T-helper 2 cell treated with Interferon-gamma antibody and Interleukin-4, amounts not matched to agents 100 ng/mL and 5 ng/mL, for 36 hours (primary cell): ENCODE measurements at regions not wholly inside any gene's neighbourhood (a gene's known extent, or its start where the extent isn't known, plus 50 kb on each side); places are given as distances from the start of the nearest gene placed in this dataset.

ENCODE experiments used
- intact Hi-C: fragments of 100-400 bp; cut with micrococcal nuclease; formaldehyde crosslinking; loops from one replicate; pipeline ENCODE4 v1.15.1; 2023

GRCh38 chr1:101366513-101367215 is 129.8 kb downstream of the S1PR1 start:
- intact Hi-C loops: no loop called here

DNA sequence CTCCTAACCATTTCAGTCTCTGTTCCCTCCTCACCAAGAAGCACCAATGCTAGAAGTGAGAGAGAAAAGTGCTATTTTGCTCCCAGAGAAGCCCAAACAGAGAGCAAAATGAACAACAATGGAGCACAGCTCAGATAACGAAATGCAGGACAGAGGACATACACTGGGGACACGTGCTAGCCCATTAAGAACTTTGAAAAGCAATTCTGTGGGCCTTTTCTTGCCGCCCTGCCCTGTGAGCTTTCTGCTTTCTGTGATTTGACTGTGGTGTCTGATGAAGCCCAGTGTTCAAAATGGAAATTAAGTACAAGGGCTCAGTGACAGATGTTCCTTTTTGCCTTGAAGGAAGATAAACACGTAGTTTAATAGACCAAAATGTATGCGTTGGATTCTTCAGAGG is 130.8 kb downstream of the S1PR1 start:
- intact Hi-C loops: no loop called here

- intact Hi-C loops: loop anchor here (2.0 to 10.0 kb wide), 2 partner anchors 446 to 476 kb away; partner anchors contain the start of gene EXTL2
Measured at GRCh38 chr1:101370488-101370887, 133.7 kb downstream of the S1PR1 start.

DNA sequence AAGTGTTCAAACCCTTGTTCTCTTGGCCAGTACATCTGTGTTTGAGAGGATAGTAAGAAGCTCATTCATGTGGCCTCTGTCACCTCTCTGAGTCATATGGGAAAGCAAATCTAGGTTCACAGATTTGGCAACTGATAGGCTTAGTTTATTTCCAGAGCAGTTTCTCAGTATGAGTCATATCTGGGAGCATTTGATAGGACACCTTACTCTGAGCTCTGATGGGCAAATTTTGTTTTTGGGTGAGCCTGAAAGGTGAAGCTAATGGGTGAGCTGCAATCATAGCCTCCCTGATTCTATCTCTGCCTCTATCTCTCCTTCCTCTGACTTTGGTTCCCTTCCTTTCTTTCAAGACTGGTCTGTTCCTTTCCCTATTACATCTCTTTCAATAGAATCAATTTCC is 134.4 kb downstream of the S1PR1 start:
- intact Hi-C loops: loop anchor here (1.0 to 10.0 kb wide), 5 partner anchors 9 to 476 kb away; partner anchors contain the start of gene EXTL2

- intact Hi-C loops: loop anchor here (10.0 kb wide), 1 partner anchor 449 kb away; no protein-coding TSS in a partner anchor
Measured at GRCh38 chr1:101373570-101373969, 136.8 kb downstream of the S1PR1 start.

- intact Hi-C loops: loop anchor here (10.0 kb wide), 1 partner anchor 451 kb away; no protein-coding TSS in a partner anchor
Measured at GRCh38 chr1:101375448-101375847, 138.6 kb downstream of the S1PR1 start.

- intact Hi-C loops: loop anchor here (10.0 kb wide), 1 partner anchor 452 kb away; no protein-coding TSS in a partner anchor
Measured at GRCh38 chr1:101376121-101377083, 139.6 kb downstream of the S1PR1 start.

GRCh38 chr1:101377084-101377835 is 140.4 kb downstream of the S1PR1 start:
- intact Hi-C loops: loop anchor here (10.0 kb wide), 1 partner anchor 452 kb away; no protein-coding TSS in a partner anchor

- intact Hi-C loops: loop anchor here (10.0 kb wide), 1 partner anchor 454 kb away; no protein-coding TSS in a partner anchor
Measured at GRCh38 chr1:101379037-101379436, 142.2 kb downstream of the S1PR1 start.

DNA sequence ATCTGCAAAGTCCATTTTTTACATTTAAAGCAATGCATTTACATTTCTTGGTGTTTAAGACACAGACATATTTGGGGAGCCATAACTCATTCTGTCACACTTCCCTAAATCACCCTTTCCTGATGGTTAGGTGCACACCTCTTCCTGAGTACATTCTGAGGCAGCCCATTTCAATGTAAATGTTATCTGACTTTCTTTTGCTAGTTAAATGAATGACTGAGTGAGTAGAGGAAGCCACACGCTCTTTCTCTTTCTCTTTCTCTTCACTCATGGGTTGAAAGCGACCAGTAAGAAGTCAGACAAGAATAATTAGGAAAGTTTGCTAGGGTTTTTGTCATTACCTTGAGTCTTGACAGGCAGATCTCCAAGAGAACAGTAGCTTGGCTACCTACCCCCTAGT is 143.1 kb downstream of the S1PR1 start:
- intact Hi-C loops: loop anchor here (1.0 to 10.0 kb wide), 2 partner anchors 9 to 455 kb away; no protein-coding TSS in a partner anchor

DNA sequence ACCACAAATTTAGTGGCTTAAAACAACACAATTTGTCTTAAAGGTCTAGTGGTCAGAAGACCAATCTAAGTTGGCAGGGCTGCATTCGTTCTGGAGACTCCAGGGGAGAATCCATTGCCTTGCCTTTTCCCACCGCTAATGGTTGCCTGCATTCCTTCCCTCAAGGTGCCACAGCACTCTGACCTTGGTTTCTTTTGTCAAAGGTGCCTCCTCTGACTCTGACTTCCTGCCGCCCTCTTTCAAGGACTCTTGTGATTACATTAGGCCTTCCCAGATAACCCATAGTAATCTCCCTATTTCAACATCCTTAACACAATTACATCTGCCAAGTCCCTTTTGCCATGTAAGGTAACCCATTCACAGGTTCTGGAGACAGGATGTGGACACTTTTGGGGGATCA is 145.3 kb downstream of the S1PR1 start:
- intact Hi-C loops: no loop called here

- intact Hi-C loops: loop anchor here (1.0 kb wide), 1 partner anchor 18 kb away; no protein-coding TSS in a partner anchor
Measured at GRCh38 chr1:101388904-101389546, 152.2 kb downstream of the S1PR1 start.

- intact Hi-C loops: loop anchor here (1.0 kb wide), 1 partner anchor 18 kb away; no protein-coding TSS in a partner anchor
Measured at GRCh38 chr1:101389547-101389929, 152.7 kb downstream of the S1PR1 start.

GRCh38 chr1:101392552-101392951 is 155.7 kb downstream of the S1PR1 start:
- intact Hi-C loops: no loop called here

- intact Hi-C loops: no loop called here
Measured at GRCh38 chr1:101394041-101394440, 157.2 kb downstream of the S1PR1 start.

DNA sequence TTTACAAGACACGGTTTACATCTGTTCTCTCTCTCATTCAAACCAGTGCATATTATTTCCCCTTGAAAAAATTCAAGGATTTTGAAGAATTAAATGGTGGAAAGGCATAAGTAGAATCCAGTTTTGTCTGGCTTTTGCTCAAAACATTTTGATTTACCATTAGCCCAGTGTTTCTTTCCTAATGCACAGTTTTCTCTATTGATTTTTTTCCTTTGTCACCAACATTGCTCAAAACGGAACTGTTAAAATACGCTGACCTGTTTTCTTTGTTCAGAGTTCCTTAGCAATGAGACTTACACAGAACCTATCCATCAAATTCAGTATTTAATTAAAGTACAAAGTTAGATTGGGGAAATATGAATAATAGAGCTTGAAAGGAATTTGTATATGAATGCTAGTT is 162.4 kb downstream of the S1PR1 start:
- intact Hi-C loops: no loop called here

- intact Hi-C loops: no loop called here
Measured at GRCh38 chr1:101406271-101406670, 169.5 kb downstream of the S1PR1 start.

- intact Hi-C loops: no loop called here
Measured at GRCh38 chr1:101406681-101407080, 169.9 kb downstream of the S1PR1 start.

- intact Hi-C loops: no loop called here
Measured at GRCh38 chr1:101407505-101408211, 170.8 kb downstream of the S1PR1 start.
